ENCODE measurements at regions not wholly inside any gene's neighbourhood (a gene's known extent, or its start where the extent isn't known, plus 50 kb on each side); places are given as distances from the start of the nearest gene placed in this dataset.
A peak's percentile ranks its signal among the peaks of the same experiment; 100 is the strongest.
"Not testable (repeated sequence)": the region's sequence is repeated elsewhere in the genome, so short reads cannot be mapped to it uniquely, and the experiment has no call there.

- DNase-seq: peak; percentile 59
Measured at GRCh38 chr14:95597784-95598211, 62.9 kb downstream of the GLRX5 start.

- DNase-seq: no peak
Measured at GRCh38 chr14:95601650-95602049, 66.8 kb downstream of the GLRX5 start.

- DNase-seq: no peak
Measured at GRCh38 chr14:95603415-95603814, 68.6 kb downstream of the GLRX5 start.

- no peak for DNase-seq
Measured at GRCh38 chr14:95606266-95606665, 71.4 kb downstream of the GLRX5 start.

GRCh38 chr14:95608637-95609235, 73.9 kb downstream of the GLRX5 start:
- no peak for DNase-seq

GRCh38 chr14:95609398-95609990, 74.6 kb downstream of the GLRX5 start:
- peak; percentile 56 for DNase-seq

- no peak for DNase-seq
Measured at GRCh38 chr14:95611293-95611880, 74.8 kb upstream of the TCL1B start.

GRCh38 chr14:95614349-95614748, 71.9 kb upstream of the TCL1B start:
- DNase-seq: no peak

- no peak for DNase-seq
Measured at GRCh38 chr14:95616745-95617144, 69.5 kb upstream of the TCL1B start.

- DNase-seq: no peak
Measured at GRCh38 chr14:95619785-95620417, 66.3 kb upstream of the TCL1B start.

- DNase-seq: no peak
Measured at GRCh38 chr14:95620659-95621059, 65.6 kb upstream of the TCL1B start.

GRCh38 chr14:95623195-95623594, 63.0 kb upstream of the TCL1B start:
- DNase-seq: no peak

GRCh38 chr14:95625710-95626109, 60.5 kb upstream of the TCL1B start:
- DNase-seq: not testable (repeated sequence)

- DNase-seq: no peak
Measured at GRCh38 chr14:95635051-95635450, 51.2 kb upstream of the TCL1B start.

All from left kidney (tissue), 1 donor.